B cell (primary cell): ENCODE measurements at regions not wholly inside any gene's neighbourhood (a gene's known extent, or its start where the extent isn't known, plus 50 kb on each side); places are given as distances from the start of the nearest gene placed in this dataset.

ENCODE experiments used
- ATAC-seq: fragments of 200-7000 bp; cut with Tn5 transposase; one replicate; pipeline ENCODE4 v1.10.0; 2021; ENCODE audit warnings: low read depth, mild to moderate bottlenecking, moderate number of reproducible peaks, moderate library complexity
- CTCF ChIA-PET: fragments of 350-600 bp; sonication (Branson Sonifier 250); formaldehyde crosslinking; loops from one replicate; lab custom pipeline; 2021; ENCODE audit warnings: antibody characterized with exemption, inconsistent platforms; lab: Charles Lee
- POLR2A ChIA-PET: fragments of 350-600 bp; sonication (Branson Sonifier 250); formaldehyde crosslinking; loops from one replicate; lab custom pipeline; 2021; ENCODE audit warnings: antibody characterized with exemption; lab: Charles Lee
- DNase-seq: peaks from one replicate; pipeline ENCODE4 v3.0.0; 2013
- H2AFZ ChIP-seq: 2 replicates; pipeline ENCODE4 v1.6.1; 2012; ENCODE audit warnings: mild to moderate bottlenecking, low read depth, low read length; ENCODE audit not compliant: insufficient read depth, poor library complexity, severe bottlenecking
- H3K27ac ChIP-seq, 2 donors: 1 replicate in 1 of 2; 2 replicates in 1 of 2; pipeline ENCODE4 v1.5.1; 2012 to 2013; ENCODE audit warnings: low read length in 2 of 2, mild to moderate bottlenecking in 2 of 2, moderate library complexity in 1 of 2
- H3K27me3 ChIP-seq, 4 experiments: fragments of 200-600 bp in 1 of 4; sonication (generic) in 1 of 4; replicated peaks in 1 of 4; 1 replicate in 2 of 4; 2 replicates in 2 of 4; pipeline versions ENCODE4 v1.6.1 to v1.7.0; 2013 to 2016; ENCODE audit warnings: low read length in 3 of 4, mild to moderate bottlenecking in 2 of 4, mixed read lengths in 1 of 4, moderate library complexity in 1 of 4; ENCODE audit not compliant: insufficient read depth in 4 of 4, control insufficient read depth in 3 of 4; ENCODE audit errors: control extremely low read depth in 1 of 4
- H3K36me3 ChIP-seq, 2 experiments: replicated peaks in 1 of 2; 1 replicate in 1 of 2; 2 replicates in 1 of 2; pipeline versions ENCODE4 v1.6.1 to v1.7.1; 2013; ENCODE audit warnings: low read length in 1 of 2; ENCODE audit not compliant: insufficient read depth in 2 of 2, control insufficient read depth in 1 of 2; ENCODE audit errors: control extremely low read depth in 1 of 2, extremely low read depth in 1 of 2
- H3K4me1 ChIP-seq, 2 donors: fragments of 200-600 bp in 1 of 2; sonication (generic) in 1 of 2; 1 replicate in 1 of 2; 2 replicates in 1 of 2; pipeline versions ENCODE4 v1.5.1 to v1.6.1; 2013 to 2017; ENCODE audit warnings: low read length in 2 of 2; ENCODE audit not compliant: control insufficient read depth in 2 of 2, insufficient read depth in 2 of 2
- H3K4me2 ChIP-seq: replicated peaks from 2 replicates; pipeline ENCODE3; 2012; ENCODE audit warnings: mild to moderate bottlenecking, low read depth, low read length; ENCODE audit not compliant: poor library complexity, severe bottlenecking
- H3K4me3 ChIP-seq, 5 experiments: fragments of 200-600 bp in 1 of 5; sonication (generic) in 1 of 5; 1 replicate in 3 of 5; 2 replicates in 2 of 5; pipeline versions ENCODE4 v1.5.1 to v1.7.0; 2011 to 2016; ENCODE audit warnings: low read length in 4 of 5, mild to moderate bottlenecking in 4 of 5, low read depth in 2 of 5, control low read depth in 1 of 5, moderate library complexity in 1 of 5; ENCODE audit not compliant: insufficient read depth in 1 of 5; ENCODE audit errors: control extremely low read depth in 1 of 5, extremely low read depth in 1 of 5
- H3K79me2 ChIP-seq: fragments of 200-600 bp; sonication (generic); one replicate; pipeline ENCODE4 v1.6.0; 2016; ENCODE audit warnings: low read length; ENCODE audit not compliant: control insufficient read depth, insufficient read depth
- H3K9ac ChIP-seq: fragments of 200-600 bp; sonication (generic); 2 replicates; pipeline ENCODE4 v1.6.1; 2017; ENCODE audit warnings: mild to moderate bottlenecking, low read length, moderate library complexity
- H3K9me3 ChIP-seq, 3 donors: one replicate each; pipeline versions ENCODE4 v1.6.1 to v1.7.1; 2013; ENCODE audit warnings: low read length in 2 of 3; ENCODE audit not compliant: control insufficient read depth in 2 of 3, insufficient read depth in 1 of 3; ENCODE audit errors: control extremely low read depth in 1 of 3
- H4K20me1 ChIP-seq: 2 replicates; pipeline ENCODE4 v1.6.0; 2012; ENCODE audit warnings: mild to moderate bottlenecking, low read length; ENCODE audit not compliant: insufficient read depth, control insufficient read depth, poor library complexity, severe bottlenecking
- H3K27ac Mint-ChIP-seq: one replicate; pipeline ENCODE4 v1.8.0; 2021; ENCODE audit warnings: mixed read lengths
- H3K27me3 Mint-ChIP-seq: one replicate; pipeline ENCODE4 v1.8.0; 2021; ENCODE audit warnings: mixed read lengths
- H3K4me1 Mint-ChIP-seq: one replicate; pipeline ENCODE4 v1.8.0; 2021; ENCODE audit warnings: mixed read lengths
- H3K4me3 Mint-ChIP-seq: one replicate; pipeline ENCODE4 v1.8.0; 2021; ENCODE audit warnings: mixed read lengths
- H3K9me3 Mint-ChIP-seq: one replicate; pipeline ENCODE4 v1.8.0; 2022; ENCODE audit warnings: mixed read lengths; ENCODE audit not compliant: insufficient read depth
- CTCF ChIP-seq: fragments of 200-600 bp; IDR thresholded peaks from one replicate; pipeline ENCODE4 v1.8.0; 2022; ENCODE audit warnings: antibody characterized with exemption, mild to moderate bottlenecking
- EZH2 ChIP-seq: IDR thresholded peaks from 2 replicates; pipeline ENCODE4 v1.6.1; 2012; ENCODE audit warnings: borderline replicate concordance, low read depth, mild to moderate bottlenecking, moderate library complexity, low read length; ENCODE audit not compliant: insufficient read depth, poor library complexity, severe bottlenecking
- WGBS: methylation state at CpG from one replicate; pipeline ENCODE4 v1.1.5; 2013; ENCODE audit warnings: missing lambda C conversion rate; ENCODE audit not compliant: insufficient coverage; 5-methylcytosine and 5-hydroxymethylcytosine counted together
- intact Hi-C: fragments of 100-400 bp; cut with micrococcal nuclease; formaldehyde crosslinking; loops from one replicate; pipeline ENCODE4 v1.10.0; 2022

GRCh38 chr7:112701456-112701855 is 88.7 kb downstream of the TMEM168 start:
- Histone ChIP-seq H3K4me1 (no peaks in the 10 kb centered on the region), H3K9me3 (peaks cover 0 to 6% (median 0%) of the 10 kb centered on the region in 3 donors), H3K27ac (no peak overlapping the region), H3K4me3 (no peak overlapping the region), H4K20me1 (no peaks in the 10 kb centered on the region), H3K79me2 (no peaks in the 10 kb centered on the region), H3K4me2 (no peak overlapping the region), H3K36me3 (no peaks in the 10 kb centered on the region), H3K27me3 (peaks cover 0 to 4% (median 0%) of the 10 kb centered on the region in 4 experiments), H2AFZ (no peak overlapping the region), H3K9ac (no peak overlapping the region)
- peaks cover 1% of the 10 kb centered on the region for H3K9me3 Mint-ChIP-seq
- WGBS: 67% methylated on average over 1 of the region's 3 CpGs
- H3K4me3 Mint-ChIP-seq: no peak overlapping the region
- intact Hi-C loops: no loop called here
- H3K27ac Mint-ChIP-seq: no peak overlapping the region
- TF ChIP-seq EZH2 (no peak), CTCF (no peak)
- POLR2A ChIA-PET: no interaction called here
- no peak for DNase-seq
- no peak for ATAC-seq
- H3K27me3 Mint-ChIP-seq: peaks cover 14% of the 10 kb centered on the region
- CTCF ChIA-PET: no interaction called here
- no peaks in the 10 kb centered on the region for H3K4me1 Mint-ChIP-seq

GRCh38 chr7:112707655-112708054 is 82.5 kb downstream of the TMEM168 start:
- Histone ChIP-seq H2AFZ (no peak overlapping the region), H3K9ac (no peak overlapping the region), H3K79me2 (no peaks in the 10 kb centered on the region), H4K20me1 (no peaks in the 10 kb centered on the region), H3K36me3 (no peaks in the 10 kb centered on the region), H3K4me3 (no peak overlapping the region), H3K4me2 (no peak overlapping the region), H3K4me1 (peaks cover 0 to 5% of the 10 kb centered on the region in 2 donors), H3K27me3 (no peaks in the 10 kb centered on the region), H3K9me3 (no peaks in the 10 kb centered on the region), H3K27ac (no peak overlapping the region)
- ATAC-seq (no peak), DNase-seq (no peak)
- POLR2A ChIA-PET: no interaction called here
- no peak overlapping the region for H3K27ac Mint-ChIP-seq
- no peak overlapping the region for H3K4me3 Mint-ChIP-seq
- H3K9me3 Mint-ChIP-seq: no peaks in the 10 kb centered on the region
- no peaks in the 10 kb centered on the region for H3K27me3 Mint-ChIP-seq
- no CpG with 5 or more reads among the region's 2 CpGs for WGBS
- CTCF ChIA-PET: no interaction called here
- H3K4me1 Mint-ChIP-seq: peaks cover 8% of the 10 kb centered on the region
- TF ChIP-seq CTCF: no peak
- no peak for TF ChIP-seq EZH2
- intact Hi-C loops: no loop called here
